Trophoblast cell (in vitro differentiated cells and primary cell): ENCODE measurements at regions not wholly inside any gene's neighbourhood (a gene's known extent, or its start where the extent isn't known, plus 50 kb on each side); places are given as distances from the start of the nearest gene placed in this dataset.
"Not testable (repeated sequence)": the region's sequence is repeated elsewhere in the genome, so short reads cannot be mapped to it uniquely, and the experiment has no call there.

ENCODE experiments used
- DNase-seq, 2 donors: peaks; one replicate each; pipeline ENCODE4 v3.0.0-alpha.2; 2016
- H2AFZ ChIP-seq: 2 replicates; pipeline ENCODE4 v1.6.1; 2013; ENCODE audit warnings: low read length, moderate library complexity, mild to moderate bottlenecking; ENCODE audit not compliant: insufficient read depth, poor library complexity
- H2AK5ac ChIP-seq: 2 replicates; pipeline ENCODE4 v1.6.1; 2013; ENCODE audit warnings: mild to moderate bottlenecking, low read length
- H2BK120ac ChIP-seq: 2 replicates; pipeline ENCODE4 v1.6.1; 2013; ENCODE audit warnings: low read length, mild to moderate bottlenecking, moderate library complexity; ENCODE audit not compliant: insufficient read depth, poor library complexity
- H2BK12ac ChIP-seq: 2 replicates; pipeline ENCODE4 v1.6.1; 2013; ENCODE audit warnings: mild to moderate bottlenecking, low read length, moderate library complexity
- H2BK5ac ChIP-seq: 2 replicates; pipeline ENCODE4 v1.6.1; 2013; ENCODE audit warnings: low read length, low read depth, moderate library complexity, mild to moderate bottlenecking; ENCODE audit not compliant: poor library complexity
- H3K14ac ChIP-seq: 2 replicates; pipeline ENCODE4 v1.6.1; 2013; ENCODE audit warnings: mild to moderate bottlenecking, low read length
- H3K18ac ChIP-seq: 2 replicates; pipeline ENCODE4 v1.6.1; 2013; ENCODE audit warnings: mild to moderate bottlenecking, low read length
- H3K23ac ChIP-seq: 2 replicates; pipeline ENCODE4 v1.6.1; 2013; ENCODE audit warnings: low read length
- H3K27ac ChIP-seq: 2 replicates; pipeline ENCODE4 v1.5.1; 2013; ENCODE audit warnings: low read depth, mild to moderate bottlenecking, inconsistent platforms, low read length, moderate library complexity
- H3K27me3 ChIP-seq: 2 replicates; pipeline ENCODE4 v1.6.1; 2013; ENCODE audit warnings: inconsistent platforms, mild to moderate bottlenecking, low read length, moderate library complexity; ENCODE audit not compliant: insufficient read depth
- H3K36me3 ChIP-seq, 2 experiments: 1 replicate in 1 of 2; 2 replicates in 1 of 2; pipeline ENCODE4 v1.6.1; 2013; ENCODE audit warnings: low read length in 2 of 2, mild to moderate bottlenecking in 2 of 2, moderate library complexity in 1 of 2; ENCODE audit not compliant: insufficient read depth in 2 of 2, control insufficient read depth in 1 of 2
- H3K4ac ChIP-seq: 2 replicates; pipeline ENCODE4 v1.6.1; 2013; ENCODE audit warnings: low read depth, mild to moderate bottlenecking, low read length, moderate library complexity
- H3K4me1 ChIP-seq, 2 experiments: 1 replicate in 1 of 2; 2 replicates in 1 of 2; pipeline ENCODE4 v1.6.1; 2013; ENCODE audit warnings: low read length in 2 of 2, mild to moderate bottlenecking in 2 of 2, moderate library complexity in 1 of 2; ENCODE audit not compliant: insufficient read depth in 2 of 2, control insufficient read depth in 1 of 2
- H3K4me2 ChIP-seq: 2 replicates; pipeline ENCODE4 v1.6.1; 2013; ENCODE audit warnings: inconsistent platforms, mild to moderate bottlenecking, low read length, moderate library complexity
- H3K4me3 ChIP-seq: 2 replicates; pipeline ENCODE4 v1.5.1; 2013; ENCODE audit warnings: mild to moderate bottlenecking, low read depth, low read length, inconsistent platforms
- H3K79me1 ChIP-seq: one replicate; pipeline ENCODE4 v1.6.1; 2013; ENCODE audit warnings: low read length
- H3K79me2 ChIP-seq: 2 replicates; pipeline ENCODE4 v1.6.1; 2013; ENCODE audit warnings: low read length, mild to moderate bottlenecking; ENCODE audit not compliant: control insufficient read depth, insufficient read depth, poor library complexity
- H3K9ac ChIP-seq: 2 replicates; pipeline ENCODE4 v1.6.1; 2013; ENCODE audit warnings: mild to moderate bottlenecking, low read length
- H3K9me3 ChIP-seq: 2 replicates; pipeline ENCODE4 v1.6.1; 2013; ENCODE audit warnings: low read depth, mild to moderate bottlenecking, control low read depth, inconsistent platforms, low read length; ENCODE audit not compliant: insufficient read depth
- H4K12ac ChIP-seq: 2 replicates; pipeline ENCODE4 v1.6.1; 2013; ENCODE audit warnings: low read depth, mild to moderate bottlenecking, low read length, moderate library complexity
- H4K8ac ChIP-seq: 2 replicates; pipeline ENCODE4 v1.6.1; 2013; ENCODE audit warnings: low read depth, mild to moderate bottlenecking, low read length, moderate library complexity
- H4K91ac ChIP-seq: one replicate; pipeline ENCODE4 v1.6.1; 2013; ENCODE audit warnings: low read depth, mild to moderate bottlenecking, low read length, moderate library complexity
- WGBS: extraction: QIAGEN DNeasy Blood & Tissue Kit; methylation state at CpG from one replicate; pipeline ENCODE4 v1.1.7; 2013; ENCODE audit warnings: missing lambda C conversion rate; ENCODE audit not compliant: insufficient read length, insufficient coverage; ENCODE audit errors: extremely low coverage; 5-methylcytosine and 5-hydroxymethylcytosine counted together

DNA sequence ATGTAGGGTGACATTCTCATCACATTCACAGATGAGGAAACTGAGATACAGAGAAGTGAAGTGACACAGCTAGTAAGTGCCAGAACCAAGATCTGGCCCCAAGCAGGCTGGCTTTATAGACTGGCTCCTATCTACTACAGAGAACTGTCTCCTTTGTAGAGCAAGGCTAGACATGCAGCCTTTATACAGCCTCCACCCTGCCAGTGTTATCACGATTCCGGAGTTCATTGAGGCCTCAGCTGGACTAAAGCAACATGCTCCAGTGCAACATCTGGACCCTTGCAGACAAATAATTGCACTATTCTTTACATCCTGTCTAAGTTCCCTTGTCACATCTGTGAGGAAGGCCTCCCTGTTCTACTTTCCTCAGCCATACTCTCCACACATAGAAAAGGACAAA lies 58.0 kb upstream of the XIAP start:
- Histone ChIP-seq H3K18ac (no peak overlapping the region), H3K4me1 (peaks cover 4 to 10% of the 10 kb centered on the region in 2 experiments), H4K12ac (no peak overlapping the region), H3K4ac (no peak overlapping the region), H2BK5ac (no peak overlapping the region), H3K14ac (no peak overlapping the region), H2AFZ (no peak overlapping the region), H3K79me2 (no peaks in the 10 kb centered on the region), H3K9ac (no peak overlapping the region), H3K79me1 (no peaks in the 10 kb centered on the region), H2BK12ac (no peak overlapping the region), H3K27ac (no peak overlapping the region), H2AK5ac (no peak overlapping the region), H3K36me3 (no peaks in the 10 kb centered on the region), H4K91ac (no peak overlapping the region), H3K4me3 (no peak overlapping the region), H3K27me3 (no peaks in the 10 kb centered on the region), H3K4me2 (no peak overlapping the region), H2BK120ac (no peak overlapping the region), H3K23ac (no peak overlapping the region), H3K9me3 (no peaks in the 10 kb centered on the region), H4K8ac (no peak overlapping the region)
- DNase-seq, result no peak
- WGBS, result no CpG with 5 or more reads among the region's 2 CpGs

DNA sequence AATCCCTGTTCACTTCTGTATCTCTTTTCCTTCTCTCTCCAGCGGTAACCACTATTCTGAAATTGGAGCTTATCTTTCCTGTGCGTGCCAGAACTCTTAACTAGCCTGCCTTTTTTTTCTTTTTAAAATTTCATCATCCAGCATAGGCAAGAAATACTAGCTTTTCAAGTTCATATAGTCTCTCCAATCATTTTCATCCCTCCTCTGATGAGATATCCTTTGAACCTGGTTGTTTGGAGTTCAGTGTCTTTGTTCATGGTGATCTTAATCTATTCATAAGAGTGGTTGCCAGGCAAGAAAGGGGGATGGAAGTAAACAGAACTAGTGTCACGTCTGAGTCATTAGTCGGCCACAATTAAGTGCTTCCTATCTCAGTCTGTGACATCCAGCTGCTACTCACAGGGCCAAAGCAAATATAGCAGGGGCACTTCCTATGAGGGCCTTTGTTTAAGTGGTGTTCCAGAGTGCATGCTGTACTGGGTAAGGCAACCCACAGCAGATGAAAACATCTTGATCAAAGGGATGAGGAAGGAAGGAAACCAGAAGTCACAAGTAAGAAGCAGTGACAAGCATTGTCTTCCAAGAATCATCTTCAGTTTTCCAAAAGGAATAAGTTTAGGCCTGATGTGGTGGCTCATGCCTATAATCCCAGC lies 56.4 kb upstream of the XIAP start:
- whole genome bisulfite sequencing, result no CpG with 5 or more reads among the region's 4 CpGs

DNA sequence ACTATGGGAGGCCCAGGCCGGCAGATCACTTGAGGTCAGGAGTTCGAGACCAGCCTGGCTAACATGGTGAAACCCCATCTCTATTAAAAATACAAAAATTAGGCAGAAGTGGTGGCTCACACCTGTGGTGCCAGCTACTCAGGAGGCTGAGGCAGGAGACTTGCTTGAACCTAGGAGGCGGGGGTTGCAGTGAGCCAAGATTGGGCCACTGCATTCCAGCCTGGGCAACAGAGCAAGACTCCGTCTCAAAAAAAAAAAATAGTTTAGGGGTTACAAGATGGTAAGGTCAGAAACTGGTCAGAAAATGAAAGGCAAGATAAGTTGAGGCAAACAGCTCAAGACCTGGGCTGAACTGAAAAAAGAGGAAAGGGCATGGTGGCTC lies 55.9 kb upstream of the XIAP start:
- not testable (repeated sequence) for DNase-seq, H3K36me3 ChIP-seq, H4K8ac ChIP-seq, H3K4me2 ChIP-seq, H3K9ac ChIP-seq, H4K12ac ChIP-seq, H2BK12ac ChIP-seq, H3K9me3 ChIP-seq, H3K14ac ChIP-seq, H3K4me1 ChIP-seq, H3K27ac ChIP-seq, H3K79me2 ChIP-seq, H3K23ac ChIP-seq, H2AK5ac ChIP-seq, H3K4ac ChIP-seq, H3K4me3 ChIP-seq, H3K18ac ChIP-seq, H2AFZ ChIP-seq, H2BK120ac ChIP-seq, H3K79me1 ChIP-seq, H3K27me3 ChIP-seq
- peak overlapping the region; percentile 49 for H2BK5ac ChIP-seq
- peak overlapping the region; percentile 47 for H4K91ac ChIP-seq
- no CpG with 5 or more reads among the region's 4 CpGs for WGBS

More for the DNA sequence above, 56.4 kb upstream of the XIAP start:
- H3K23ac ChIP-seq, result no peak overlapping the region
- H2AFZ ChIP-seq, result no peak overlapping the region
- no peaks in the 10 kb centered on the region for H3K9me3 ChIP-seq
- peak; percentile 72 to 89 for DNase-seq
- no peak overlapping the region for H3K9ac ChIP-seq
- no peaks in the 10 kb centered on the region for H3K36me3 ChIP-seq
- H2AK5ac ChIP-seq, result no peak overlapping the region
- H4K8ac ChIP-seq, result no peak overlapping the region
- no peaks in the 10 kb centered on the region for H3K79me1 ChIP-seq
- no peak overlapping the region for H3K4me3 ChIP-seq
- no peak overlapping the region for H4K12ac ChIP-seq
- no peak overlapping the region for H2BK12ac ChIP-seq
- H3K18ac ChIP-seq, result no peak overlapping the region
- no peaks in the 10 kb centered on the region for H3K27me3 ChIP-seq
- H3K14ac ChIP-seq, result no peak overlapping the region
- H4K91ac ChIP-seq, result peak overlapping the region; percentile 47
- H2BK120ac ChIP-seq, result no peak overlapping the region
- peaks cover 4 to 5% of the 10 kb centered on the region in 2 experiments for H3K4me1 ChIP-seq
- H3K4ac ChIP-seq, result no peak overlapping the region
- H3K4me2 ChIP-seq, result no peak overlapping the region
- peak overlapping the region; percentile 49 for H2BK5ac ChIP-seq
- no peak overlapping the region for H3K27ac ChIP-seq
- H3K79me2 ChIP-seq, result no peaks in the 10 kb centered on the region

DNA sequence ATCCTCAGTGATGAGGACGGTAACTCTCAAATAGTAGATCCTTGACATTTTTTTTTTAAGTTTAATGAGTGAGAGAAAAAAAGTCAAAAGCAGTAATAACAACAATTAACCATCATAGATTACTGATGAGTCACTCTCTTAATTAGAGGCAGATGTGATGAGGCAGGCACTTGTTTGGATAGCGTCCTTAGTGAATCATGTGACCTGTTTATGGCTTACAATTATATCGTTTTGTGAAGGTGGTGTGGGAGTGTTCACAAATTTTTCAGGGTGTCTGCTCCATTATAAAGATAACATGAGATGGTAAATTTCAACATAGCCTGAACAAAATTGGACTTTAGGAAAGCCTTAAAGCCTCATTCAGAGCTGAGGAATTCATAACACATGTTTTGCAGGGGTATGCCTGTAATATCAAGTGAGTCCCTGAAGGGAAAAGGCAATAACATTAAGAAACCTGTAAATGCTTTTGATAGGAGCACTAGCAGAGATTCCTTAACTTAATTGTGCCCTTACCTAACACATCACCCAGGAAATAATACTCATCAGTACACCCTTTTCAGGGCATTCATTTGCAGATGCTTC lies 51.9 kb upstream of the XIAP start:
- no peaks in the 10 kb centered on the region for H3K79me2 ChIP-seq
- no peaks in the 10 kb centered on the region for H3K36me3 ChIP-seq
- no peak overlapping the region for H2BK12ac ChIP-seq
- H3K9me3 ChIP-seq, result no peaks in the 10 kb centered on the region
- H2AFZ ChIP-seq, result no peak overlapping the region
- H3K9ac ChIP-seq, result no peak overlapping the region
- H3K23ac ChIP-seq, result no peak overlapping the region
- DNase-seq, result no peak
- no peaks in the 10 kb centered on the region for H3K27me3 ChIP-seq
- H2BK5ac ChIP-seq, result no peak overlapping the region
- WGBS, result no CpG with 5 or more reads among the region's 3 CpGs
- no peak overlapping the region for H2AK5ac ChIP-seq
- H3K18ac ChIP-seq, result no peak overlapping the region
- no peak overlapping the region for H3K14ac ChIP-seq
- no peak overlapping the region for H4K91ac ChIP-seq
- H2BK120ac ChIP-seq, result no peak overlapping the region
- no peaks in the 10 kb centered on the region for H3K4me1 ChIP-seq
- H3K79me1 ChIP-seq, result no peaks in the 10 kb centered on the region
- no peak overlapping the region for H3K4me2 ChIP-seq
- no peak overlapping the region for H3K4ac ChIP-seq
- no peak overlapping the region for H4K12ac ChIP-seq
- H4K8ac ChIP-seq, result no peak overlapping the region
- no peak overlapping the region for H3K4me3 ChIP-seq
- no peak overlapping the region for H3K27ac ChIP-seq
